Activated T-cell treated with anti-CD3 and anti-CD28 coated beads, Interleukin-2, amount 50 U/mL, for 4 hours (primary cell): ENCODE measurements at regions not wholly inside any gene's neighbourhood (a gene's known extent, or its start where the extent isn't known, plus 50 kb on each side); places are given as distances from the start of the nearest gene placed in this dataset.

ENCODE experiments used
- ATAC-seq, 2 donors: fragments of 200-7000 bp; cut with Tn5 transposase; one replicate each; pipeline ENCODE4 v1.10.0; 2021
- DNase-seq: peaks from one replicate; pipeline ENCODE4 v3.0.0-alpha.2; 2020
- H3K27me3 Mint-ChIP-seq: one replicate; pipeline ENCODE4 v1.8.0; 2021; ENCODE audit warnings: low read depth, mixed read lengths
- H3K36me3 Mint-ChIP-seq: one replicate; pipeline ENCODE4 v1.8.0; 2022; ENCODE audit warnings: mixed read lengths; ENCODE audit not compliant: insufficient read depth
- H3K4me1 Mint-ChIP-seq: one replicate; pipeline ENCODE4 v1.8.0; 2021; ENCODE audit warnings: low read depth, mixed read lengths
- H3K4me3 Mint-ChIP-seq: one replicate; pipeline ENCODE4 v1.8.0; 2021; ENCODE audit warnings: mild to moderate bottlenecking, moderate library complexity, mixed read lengths
- H3K9me3 Mint-ChIP-seq: one replicate; pipeline ENCODE4 v1.8.0; 2021; ENCODE audit warnings: mixed read lengths

- Mint-ChIP-seq H3K4me3 (no peak overlapping the region), H3K4me1 (peaks cover 32% of the 10 kb centered on the region)
These were observed 155.6 kb upstream of the ADO start for GRCh38 chr10:62648921-62649320.

GRCh38 chr10:62650411-62650810 lies 154.1 kb upstream of the ADO start:
- no peaks in the 10 kb centered on the region for H3K36me3 Mint-ChIP-seq
- no peak for DNase-seq
- ATAC-seq = no peak
- no peaks in the 10 kb centered on the region for H3K27me3 Mint-ChIP-seq
- no peaks in the 10 kb centered on the region for H3K9me3 Mint-ChIP-seq
- H3K4me1 Mint-ChIP-seq = peaks cover 32% of the 10 kb centered on the region
- H3K4me3 Mint-ChIP-seq = no peak overlapping the region

More at GRCh38 chr10:62648921-62649320, 155.6 kb upstream of the ADO start:
- Mint-ChIP-seq H3K27me3 (no peaks in the 10 kb centered on the region), H3K36me3 (no peaks in the 10 kb centered on the region), H3K9me3 (no peaks in the 10 kb centered on the region)
- no peak for ATAC-seq
- no peak for DNase-seq

GRCh38 chr10:62651341-62651740 lies 153.2 kb upstream of the ADO start:
- H3K4me3 Mint-ChIP-seq = no peak overlapping the region
- no peaks in the 10 kb centered on the region for H3K27me3 Mint-ChIP-seq
- ATAC-seq = no peak
- H3K36me3 Mint-ChIP-seq = no peaks in the 10 kb centered on the region
- H3K9me3 Mint-ChIP-seq = no peaks in the 10 kb centered on the region
- peaks cover 33% of the 10 kb centered on the region for H3K4me1 Mint-ChIP-seq
- DNase-seq = no peak

- no peak for DNase-seq
- Mint-ChIP-seq H3K9me3 (no peaks in the 10 kb centered on the region), H3K4me3 (no peak overlapping the region), H3K36me3 (no peaks in the 10 kb centered on the region), H3K27me3 (no peaks in the 10 kb centered on the region), H3K4me1 (peaks cover 31% of the 10 kb centered on the region)
- no peak for ATAC-seq
These were observed 152.4 kb upstream of the ADO start for GRCh38 chr10:62652114-62652513.

- Mint-ChIP-seq H3K27me3 (no peaks in the 10 kb centered on the region), H3K4me1 (peaks cover 26% of the 10 kb centered on the region), H3K36me3 (no peaks in the 10 kb centered on the region), H3K4me3 (no peak overlapping the region), H3K9me3 (no peaks in the 10 kb centered on the region)
- peak in 1 of 2 donors; percentile 22 for ATAC-seq
- no peak for DNase-seq
These were observed 152.0 kb upstream of the ADO start for GRCh38 chr10:62652564-62652963.

- H3K4me1 Mint-ChIP-seq = peaks cover 21% of the 10 kb centered on the region
- H3K4me3 Mint-ChIP-seq = no peak overlapping the region
- H3K36me3 Mint-ChIP-seq = no peaks in the 10 kb centered on the region
- DNase-seq (no peak), ATAC-seq (no peak)
- no peaks in the 10 kb centered on the region for H3K9me3 Mint-ChIP-seq
- no peaks in the 10 kb centered on the region for H3K27me3 Mint-ChIP-seq
These were observed 151.3 kb upstream of the ADO start for GRCh38 chr10:62653254-62653653.

- Mint-ChIP-seq H3K4me1 (peaks cover 16% of the 10 kb centered on the region), H3K27me3 (no peaks in the 10 kb centered on the region), H3K9me3 (no peaks in the 10 kb centered on the region), H3K4me3 (no peak overlapping the region), H3K36me3 (no peaks in the 10 kb centered on the region)
- ATAC-seq = peak in 1 of 2 donors; percentile 7
- DNase-seq = no peak
These were observed 149.6 kb upstream of the ADO start for GRCh38 chr10:62654966-62655336.

- Mint-ChIP-seq H3K36me3 (no peaks in the 10 kb centered on the region), H3K9me3 (no peaks in the 10 kb centered on the region), H3K27me3 (no peaks in the 10 kb centered on the region), H3K4me1 (peaks cover 16% of the 10 kb centered on the region), H3K4me3 (no peak overlapping the region)
- ATAC-seq (peak; percentile 63 to 73), DNase-seq (no peak)
These were observed 149.1 kb upstream of the ADO start for GRCh38 chr10:62655337-62655994.

GRCh38 chr10:62657244-62657835 lies 147.2 kb upstream of the ADO start:
- Mint-ChIP-seq H3K4me1 (peaks cover 15% of the 10 kb centered on the region), H3K27me3 (no peaks in the 10 kb centered on the region), H3K4me3 (no peak overlapping the region), H3K9me3 (no peaks in the 10 kb centered on the region), H3K36me3 (no peaks in the 10 kb centered on the region)
- DNase-seq = no peak
- no peak for ATAC-seq

- H3K36me3 Mint-ChIP-seq = no peaks in the 10 kb centered on the region
- no peaks in the 10 kb centered on the region for H3K9me3 Mint-ChIP-seq
- DNase-seq = no peak
- H3K4me1 Mint-ChIP-seq = peaks cover 11% of the 10 kb centered on the region
- ATAC-seq = no peak
- no peaks in the 10 kb centered on the region for H3K27me3 Mint-ChIP-seq
- H3K4me3 Mint-ChIP-seq = no peak overlapping the region
These were observed 146.0 kb upstream of the ADO start for GRCh38 chr10:62658516-62658915.

- H3K36me3 Mint-ChIP-seq = no peaks in the 10 kb centered on the region
- no peaks in the 10 kb centered on the region for H3K4me1 Mint-ChIP-seq
- H3K4me3 Mint-ChIP-seq = no peak overlapping the region
- no peaks in the 10 kb centered on the region for H3K27me3 Mint-ChIP-seq
- ATAC-seq (no peak), DNase-seq (no peak)
- H3K9me3 Mint-ChIP-seq = no peaks in the 10 kb centered on the region
These were observed 143.4 kb upstream of the ADO start for GRCh38 chr10:62661143-62661542.

- H3K36me3 Mint-ChIP-seq = no peaks in the 10 kb centered on the region
- ATAC-seq (no peak), DNase-seq (no peak)
- H3K27me3 Mint-ChIP-seq = no peaks in the 10 kb centered on the region
- H3K4me3 Mint-ChIP-seq = no peak overlapping the region
- H3K4me1 Mint-ChIP-seq = no peaks in the 10 kb centered on the region
- H3K9me3 Mint-ChIP-seq = no peaks in the 10 kb centered on the region
These were observed 142.0 kb upstream of the ADO start for GRCh38 chr10:62662486-62662885.

GRCh38 chr10:62665771-62666170 lies 138.7 kb upstream of the ADO start:
- no peaks in the 10 kb centered on the region for H3K9me3 Mint-ChIP-seq
- H3K4me1 Mint-ChIP-seq = peaks cover 10% of the 10 kb centered on the region
- no peak overlapping the region for H3K4me3 Mint-ChIP-seq
- no peak for ATAC-seq
- DNase-seq = no peak
- no peaks in the 10 kb centered on the region for H3K36me3 Mint-ChIP-seq
- H3K27me3 Mint-ChIP-seq = no peaks in the 10 kb centered on the region

GRCh38 chr10:62666275-62666674 lies 138.2 kb upstream of the ADO start:
- H3K4me3 Mint-ChIP-seq = no peak overlapping the region
- H3K36me3 Mint-ChIP-seq = no peaks in the 10 kb centered on the region
- ATAC-seq (no peak), DNase-seq (no peak)
- peaks cover 13% of the 10 kb centered on the region for H3K4me1 Mint-ChIP-seq
- H3K9me3 Mint-ChIP-seq = no peaks in the 10 kb centered on the region
- no peaks in the 10 kb centered on the region for H3K27me3 Mint-ChIP-seq

- no peak for DNase-seq
- Mint-ChIP-seq H3K4me1 (peaks cover 13% of the 10 kb centered on the region), H3K4me3 (no peak overlapping the region), H3K9me3 (no peaks in the 10 kb centered on the region), H3K36me3 (no peaks in the 10 kb centered on the region), H3K27me3 (no peaks in the 10 kb centered on the region)
- no peak for ATAC-seq
These were observed 135.2 kb upstream of the ADO start for GRCh38 chr10:62669341-62669740.
